ENCODE measurements at regions not wholly inside any gene's neighbourhood (a gene's known extent, or its start where the extent isn't known, plus 50 kb on each side); places are given as distances from the start of the nearest gene placed in this dataset.

DNA sequence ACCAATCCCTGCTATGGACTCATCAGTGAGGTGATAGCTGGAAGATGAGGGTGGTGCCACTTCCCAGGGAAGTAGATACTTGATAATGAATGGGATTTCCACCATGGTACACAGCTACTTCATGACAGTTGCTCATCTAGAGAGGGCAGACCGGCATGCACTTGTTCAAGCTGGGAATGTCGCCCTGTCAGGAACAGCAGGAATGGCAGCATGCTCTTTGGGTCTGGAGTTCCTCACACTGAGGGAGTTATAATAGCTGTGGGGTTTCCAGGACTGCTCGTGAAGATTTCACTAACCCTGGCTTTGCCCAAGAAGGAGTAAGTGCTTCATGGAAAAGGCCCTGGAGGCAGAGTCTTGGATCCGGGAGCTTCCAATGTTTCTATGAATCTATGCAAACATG is 129.2 kb downstream of the PSMG1 start:
- Mint-ChIP-seq H3K4me3 (no peak overlapping the region), H3K9me3 (no peaks in the 10 kb centered on the region), H3K27me3 (no peaks in the 10 kb centered on the region), H3K27ac (no peak overlapping the region), H3K36me3 (ENCODE audit: low read depth) (no peaks in the 10 kb centered on the region), H3K4me1 (ENCODE audit: low read depth) (no peaks in the 10 kb centered on the region)
- ChIA-PET POLR2A (no interaction called here), CTCF (no interaction called here)
- Histone ChIP-seq H3K9me3 (ENCODE audit: control insufficient read depth in 1 of 2, insufficient read depth in 1 of 2, low read length in 2 of 2) (no peaks in the 10 kb centered on the region), H3K27me3 (ENCODE audit: control insufficient read depth in 1 of 2, insufficient read depth in 2 of 2, low read length in 2 of 2) (no peaks in the 10 kb centered on the region), H3K4me3 (ENCODE audit: low read length) (no peak overlapping the region), H3K27ac (ENCODE audit: low read depth in 1 of 2, low read length in 2 of 2) (no peak overlapping the region), H3K36me3 (ENCODE audit: insufficient read depth, low read length) (no peaks in the 10 kb centered on the region), H3K4me1 (ENCODE audit: insufficient read depth, low read length) (no peaks in the 10 kb centered on the region)
- intact Hi-C loops (cut with DNase I, micrococcal nuclease) = no loop called here
- no peak for DNase-seq
- TF ChIP-seq, protein P1, sequence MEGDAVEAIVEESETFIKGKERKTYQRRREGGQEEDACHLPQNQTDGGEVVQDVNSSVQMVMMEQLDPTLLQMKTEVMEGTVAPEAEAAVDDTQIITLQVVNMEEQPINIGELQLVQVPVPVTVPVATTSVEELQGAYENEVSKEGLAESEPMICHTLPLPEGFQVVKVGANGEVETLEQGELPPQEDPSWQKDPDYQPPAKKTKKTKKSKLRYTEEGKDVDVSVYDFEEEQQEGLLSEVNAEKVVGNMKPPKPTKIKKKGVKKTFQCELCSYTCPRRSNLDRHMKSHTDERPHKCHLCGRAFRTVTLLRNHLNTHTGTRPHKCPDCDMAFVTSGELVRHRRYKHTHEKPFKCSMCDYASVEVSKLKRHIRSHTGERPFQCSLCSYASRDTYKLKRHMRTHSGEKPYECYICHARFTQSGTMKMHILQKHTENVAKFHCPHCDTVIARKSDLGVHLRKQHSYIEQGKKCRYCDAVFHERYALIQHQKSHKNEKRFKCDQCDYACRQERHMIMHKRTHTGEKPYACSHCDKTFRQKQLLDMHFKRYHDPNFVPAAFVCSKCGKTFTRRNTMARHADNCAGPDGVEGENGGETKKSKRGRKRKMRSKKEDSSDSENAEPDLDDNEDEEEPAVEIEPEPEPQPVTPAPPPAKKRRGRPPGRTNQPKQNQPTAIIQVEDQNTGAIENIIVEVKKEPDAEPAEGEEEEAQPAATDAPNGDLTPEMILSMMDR (IDR thresholded peaks at IDR 0.05) = no peak
- ATAC-seq (ENCODE audit: poor library complexity) = no peak

DNA sequence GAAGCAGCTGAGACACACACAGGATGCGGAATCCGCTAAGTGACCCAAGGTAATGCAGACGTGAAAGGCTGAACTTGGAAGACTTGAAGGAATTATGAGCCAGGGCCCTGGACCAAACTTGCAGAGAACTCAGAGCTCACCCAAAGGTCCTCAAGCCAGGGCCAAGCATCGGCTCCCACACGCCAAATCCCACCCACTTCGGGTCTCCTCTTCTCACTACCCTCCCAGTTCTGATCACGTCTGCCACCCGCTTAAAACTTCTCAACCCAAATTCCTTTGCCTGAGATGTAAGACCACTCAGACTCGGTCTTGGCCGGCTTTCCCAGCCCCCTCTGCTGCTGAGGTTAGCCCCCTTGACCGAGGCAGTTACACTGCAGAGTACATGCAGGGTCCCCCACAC is 130.1 kb downstream of the PSMG1 start:
- POLR2A ChIA-PET = no interaction called here
- no peaks in the 10 kb centered on the region for H3K4me1 Mint-ChIP-seq (ENCODE audit: low read depth)
- no peaks in the 10 kb centered on the region for H3K27me3 Mint-ChIP-seq
- no peaks in the 10 kb centered on the region for H3K9me3 Mint-ChIP-seq
- Histone ChIP-seq H3K9me3 (ENCODE audit: control insufficient read depth in 1 of 2, insufficient read depth in 1 of 2, low read length in 2 of 2) (no peaks in the 10 kb centered on the region), H3K36me3 (ENCODE audit: insufficient read depth, low read length) (no peaks in the 10 kb centered on the region), H3K27me3 (ENCODE audit: control insufficient read depth in 1 of 2, insufficient read depth in 2 of 2, low read length in 2 of 2) (no peaks in the 10 kb centered on the region), H3K27ac (ENCODE audit: low read depth in 1 of 2, low read length in 2 of 2) (no peak overlapping the region), H3K4me1 (ENCODE audit: insufficient read depth, low read length) (no peaks in the 10 kb centered on the region), H3K4me3 (ENCODE audit: low read length) (no peak overlapping the region)
- TF ChIP-seq, protein P1 (IDR thresholded peaks at IDR 0.05) = no peak
- H3K4me3 Mint-ChIP-seq = no peak overlapping the region
- ATAC-seq (ENCODE audit: poor library complexity) (no peak), DNase-seq (no peak)
- H3K36me3 Mint-ChIP-seq (ENCODE audit: low read depth) = no peaks in the 10 kb centered on the region
- no peak overlapping the region for H3K27ac Mint-ChIP-seq
- intact Hi-C loops (cut with DNase I, micrococcal nuclease) = no loop called here
- CTCF ChIA-PET = no interaction called here

DNA sequence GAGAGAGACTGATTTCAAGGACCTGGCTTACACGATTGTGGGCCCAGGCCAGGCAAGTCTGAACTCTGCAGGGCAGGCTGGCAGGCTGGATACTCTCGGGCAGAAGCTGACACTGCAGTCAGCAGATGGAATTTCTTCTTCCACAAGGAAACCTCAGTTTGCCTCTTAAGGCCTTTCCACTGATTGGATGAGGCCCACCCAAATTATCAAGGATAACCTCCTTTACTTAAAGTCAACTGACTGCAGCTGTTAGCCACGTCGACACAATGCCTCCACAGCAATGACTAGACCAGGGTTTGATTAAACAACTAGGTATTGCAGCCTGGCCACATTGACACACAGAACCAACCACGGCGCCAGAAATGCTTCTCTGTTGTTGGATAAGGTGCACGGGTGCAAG is 130.5 kb downstream of the PSMG1 start:
- DNase-seq = no peak
- H3K9me3 ChIP-seq (ENCODE audit: control insufficient read depth in 1 of 2, insufficient read depth in 1 of 2, low read length in 2 of 2) = no peaks in the 10 kb centered on the region
- no peak for ATAC-seq (ENCODE audit: poor library complexity)
- Mint-ChIP-seq H3K27ac (no peak overlapping the region), H3K36me3 (ENCODE audit: low read depth) (no peaks in the 10 kb centered on the region), H3K27me3 (no peaks in the 10 kb centered on the region), H3K4me3 (no peak overlapping the region), H3K4me1 (ENCODE audit: low read depth) (no peaks in the 10 kb centered on the region), H3K9me3 (no peaks in the 10 kb centered on the region)
- ChIA-PET POLR2A (no interaction called here), CTCF (no interaction called here)
- H3K4me3 ChIP-seq (ENCODE audit: low read length) = no peak overlapping the region
- no peak overlapping the region for H3K27ac ChIP-seq (ENCODE audit: low read depth in 1 of 2, low read length in 2 of 2)
- H3K4me1 ChIP-seq (ENCODE audit: insufficient read depth, low read length) = no peaks in the 10 kb centered on the region
- no peaks in the 10 kb centered on the region for H3K36me3 ChIP-seq (ENCODE audit: insufficient read depth, low read length)
- TF ChIP-seq, protein P1 (IDR thresholded peaks at IDR 0.05) = no peak
- H3K27me3 ChIP-seq (ENCODE audit: control insufficient read depth in 1 of 2, insufficient read depth in 2 of 2, low read length in 2 of 2) = no peaks in the 10 kb centered on the region
- intact Hi-C loops (cut with DNase I, micrococcal nuclease) = no loop called here

Measured in CD4-positive, alpha-beta T cell (primary cell).